NCI-H446 (cell line): ENCODE measurements at regions not wholly inside any gene's neighbourhood (a gene's known extent, or its start where the extent isn't known, plus 50 kb on each side); places are given as distances from the start of the nearest gene placed in this dataset.

Experiments used
- DNase-seq, 2 experiments: peaks; one replicate each; lab custom pipeline; 2025; lab: John Stamatoyannopoulos, UW

DNA sequence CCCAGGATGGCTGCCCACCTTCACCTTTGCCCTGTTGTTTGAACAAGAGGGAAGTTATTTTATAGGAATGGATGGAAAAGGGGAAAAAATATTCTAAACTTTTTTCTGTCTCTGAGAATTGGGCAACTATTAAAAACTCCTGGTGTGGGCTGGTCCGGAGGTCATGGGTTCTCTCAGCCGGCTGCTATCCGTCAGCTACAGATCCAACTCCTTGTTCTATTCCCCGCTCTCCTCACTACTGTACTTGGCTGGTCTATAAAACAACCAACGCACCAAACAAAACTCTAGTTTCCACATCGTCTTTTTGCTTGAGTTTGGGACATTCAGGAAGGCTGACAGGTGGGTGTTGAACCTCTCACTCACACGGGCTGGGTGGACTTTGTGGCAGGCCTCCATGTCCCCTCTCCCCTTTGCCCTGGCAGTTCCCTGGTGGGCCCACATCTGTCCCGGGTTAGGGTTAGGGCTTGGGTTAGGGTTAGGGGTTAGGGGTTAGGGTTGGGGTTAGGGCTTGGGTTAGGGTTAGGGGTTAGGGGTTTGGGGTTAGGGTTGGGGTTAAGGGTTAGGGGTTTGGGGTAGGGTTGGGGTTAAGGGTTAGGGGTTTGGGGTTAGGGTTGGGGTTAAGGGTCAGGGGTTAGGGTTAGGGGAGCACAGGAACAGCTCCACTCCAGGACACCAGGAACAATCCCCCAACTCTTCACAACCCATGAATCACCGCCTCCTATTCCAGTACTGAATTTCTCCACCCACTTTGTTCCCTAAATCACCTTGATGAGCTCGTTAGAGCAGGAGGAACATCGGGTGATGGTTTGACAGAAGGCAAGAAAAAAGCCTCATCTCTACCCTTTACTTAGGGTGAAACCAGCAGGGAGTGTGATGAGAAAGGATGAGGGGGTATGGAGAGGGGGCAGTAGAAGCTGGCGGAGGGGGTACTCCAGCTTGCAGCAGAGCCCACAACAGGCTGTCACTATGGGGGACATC is 302.1 kb upstream of the IRX4 start:
- no peak for DNase-seq

DNA sequence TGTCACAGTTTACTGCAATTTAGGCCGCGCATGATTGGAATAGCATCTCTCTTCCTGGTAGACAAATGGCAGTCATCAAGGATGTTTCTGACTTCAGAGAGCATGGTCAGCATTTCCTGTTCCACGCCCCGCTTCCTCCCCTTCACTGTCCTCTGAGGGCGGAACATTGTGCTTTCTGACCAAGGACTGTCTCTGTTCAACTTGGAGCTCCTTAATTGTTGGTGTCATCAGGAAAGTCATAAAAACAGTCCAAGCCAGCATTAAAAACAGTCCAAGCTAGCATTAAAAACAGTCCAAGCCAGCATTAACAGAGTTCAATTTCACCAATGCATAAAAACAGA is 301.3 kb upstream of the IRX4 start:
- no peak for DNase-seq

DNA sequence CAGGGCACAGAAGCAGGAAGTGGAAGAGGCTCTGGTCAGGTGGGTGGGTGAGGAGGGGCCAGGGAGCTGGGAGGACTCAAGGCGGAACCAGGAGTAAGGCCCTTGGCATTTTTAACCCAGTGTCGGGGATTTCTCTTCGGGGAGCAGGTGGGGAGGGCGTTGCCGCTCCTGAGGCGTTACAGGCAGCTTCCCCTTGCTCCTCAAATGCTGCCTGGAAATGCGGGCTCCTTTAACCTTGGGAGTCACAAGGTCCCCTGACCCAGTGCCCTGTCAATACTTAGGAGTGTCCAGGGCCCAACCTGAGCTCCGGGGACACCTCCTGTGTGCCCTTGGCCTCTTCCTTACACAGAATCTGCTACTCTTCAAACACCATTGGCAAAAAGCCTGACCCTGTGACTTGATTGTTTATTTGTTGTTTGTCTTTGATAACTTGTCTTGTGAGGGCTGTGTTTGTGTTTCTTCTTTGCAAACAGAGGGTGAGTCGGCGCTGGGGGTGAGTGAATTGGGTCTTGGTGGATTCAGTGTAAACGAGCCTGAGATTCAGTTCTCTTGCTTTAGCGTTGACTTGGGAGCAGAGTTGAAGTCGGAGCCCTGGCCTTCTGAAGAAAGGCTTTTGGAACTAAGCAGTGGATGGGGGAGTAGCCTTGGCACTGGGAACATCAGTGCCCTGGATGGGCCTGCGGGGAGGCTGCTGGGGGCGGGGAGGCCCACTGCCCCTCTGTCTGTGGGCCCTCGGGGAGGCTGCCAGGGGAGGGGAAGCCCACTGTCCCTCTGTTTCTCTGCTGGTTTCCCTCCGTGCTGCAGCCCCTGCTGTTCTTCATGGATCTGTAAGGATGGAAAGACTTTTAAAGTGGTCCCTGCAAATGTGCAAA is 300.7 kb upstream of the IRX4 start:
- DNase-seq, result no peak

DNA sequence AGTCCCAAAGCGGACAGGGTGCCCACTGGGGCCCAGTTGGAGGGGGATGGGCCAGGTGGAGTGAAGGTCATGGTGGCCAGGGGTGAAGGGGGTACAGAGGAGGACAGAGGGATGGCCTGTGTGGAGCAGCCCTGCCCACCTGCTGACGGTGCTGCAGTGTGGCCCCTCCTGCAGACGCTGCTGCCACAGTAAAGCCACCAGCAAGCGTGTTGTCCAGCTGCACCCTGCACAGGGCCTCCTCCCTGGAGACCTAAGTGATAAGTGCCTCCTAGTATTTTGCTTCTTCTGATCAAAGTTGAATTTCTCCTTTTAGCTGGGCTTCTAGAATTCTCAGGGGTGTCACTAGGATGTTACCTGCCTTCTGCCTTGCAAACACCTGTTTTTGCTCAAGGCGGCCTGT is 299.3 kb upstream of the IRX4 start:
- DNase-seq, result no peak

DNA sequence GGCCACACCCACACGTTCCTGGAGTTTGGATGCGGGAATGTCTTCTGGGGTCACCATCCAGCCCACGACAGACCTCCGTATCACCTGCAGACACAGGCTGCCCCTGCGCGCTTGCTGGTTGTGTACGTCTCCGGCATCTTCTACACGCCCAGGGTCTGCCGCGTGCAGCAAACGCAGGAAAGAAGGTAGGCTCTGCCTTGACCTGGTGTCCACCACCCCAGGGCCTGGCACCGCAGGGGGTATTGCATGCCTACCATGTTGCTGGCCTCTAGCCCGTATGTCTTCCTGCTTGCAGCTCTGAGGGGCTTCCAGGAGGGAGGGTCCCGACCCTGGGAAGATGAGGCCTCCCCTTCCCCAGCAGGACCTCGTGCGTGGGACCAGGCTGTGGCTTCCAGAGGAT is 298.8 kb upstream of the IRX4 start:
- no peak for DNase-seq

DNA sequence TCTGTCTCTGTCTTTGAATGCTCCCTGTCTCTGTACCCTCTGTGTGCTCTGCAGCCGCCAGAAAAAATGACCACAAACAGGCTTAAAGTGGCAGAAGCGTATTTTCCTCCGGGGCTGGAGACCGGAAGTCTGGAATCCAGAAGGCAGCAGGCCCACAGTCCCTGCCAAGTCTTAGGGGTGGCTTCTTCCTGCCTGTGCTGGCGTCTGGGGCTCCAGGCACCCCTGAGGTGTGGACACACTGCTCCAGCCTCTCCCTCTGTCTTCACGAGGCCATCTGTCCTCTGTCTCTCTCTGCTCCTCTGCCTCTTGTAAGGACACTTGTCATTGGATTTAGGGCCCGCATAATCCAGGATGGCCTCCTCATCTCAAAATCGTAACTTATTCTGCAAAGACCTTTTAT is 298.4 kb upstream of the IRX4 start:
- no peak for DNase-seq

DNA sequence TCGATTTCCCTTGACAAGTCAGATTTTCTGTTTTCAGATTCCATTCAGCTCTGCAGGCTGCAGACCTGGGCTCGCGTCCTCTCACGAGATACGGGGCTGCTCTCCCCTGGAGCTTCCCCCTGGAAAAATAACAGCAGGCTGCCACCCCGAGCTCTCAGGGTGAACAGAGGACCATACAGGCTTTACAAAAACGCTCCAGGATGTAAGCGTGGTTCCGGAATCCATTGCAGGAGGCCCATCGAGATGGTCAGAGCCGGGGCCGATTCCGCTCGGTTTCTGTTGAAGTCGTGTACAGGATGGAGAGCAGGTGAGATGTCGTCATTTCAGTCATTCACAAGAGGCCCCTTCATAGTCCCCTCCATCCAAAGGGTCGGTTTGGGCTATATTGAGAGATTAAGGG is 297.7 kb upstream of the IRX4 start:
- DNase-seq, result no peak

DNA sequence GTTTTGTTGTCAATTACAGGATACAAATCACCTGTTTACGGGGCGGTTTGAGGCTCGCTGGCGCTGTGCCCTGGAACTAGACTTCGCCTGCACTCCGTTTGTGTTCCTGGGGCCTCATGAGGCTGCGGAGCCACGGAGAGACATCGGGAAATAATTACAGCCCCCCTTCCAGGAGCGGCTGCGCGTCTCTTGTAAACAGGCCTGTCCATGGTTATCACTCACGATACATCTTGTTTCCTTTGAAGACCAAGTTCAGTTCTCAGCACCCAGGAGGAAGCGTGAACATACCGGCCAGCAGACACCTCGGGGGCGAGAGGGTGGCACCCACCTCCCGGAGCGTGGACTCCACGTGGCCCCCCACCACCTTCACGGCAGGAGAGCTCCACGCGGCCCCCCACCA is 297.1 kb upstream of the IRX4 start:
- DNase-seq, result no peak

DNA sequence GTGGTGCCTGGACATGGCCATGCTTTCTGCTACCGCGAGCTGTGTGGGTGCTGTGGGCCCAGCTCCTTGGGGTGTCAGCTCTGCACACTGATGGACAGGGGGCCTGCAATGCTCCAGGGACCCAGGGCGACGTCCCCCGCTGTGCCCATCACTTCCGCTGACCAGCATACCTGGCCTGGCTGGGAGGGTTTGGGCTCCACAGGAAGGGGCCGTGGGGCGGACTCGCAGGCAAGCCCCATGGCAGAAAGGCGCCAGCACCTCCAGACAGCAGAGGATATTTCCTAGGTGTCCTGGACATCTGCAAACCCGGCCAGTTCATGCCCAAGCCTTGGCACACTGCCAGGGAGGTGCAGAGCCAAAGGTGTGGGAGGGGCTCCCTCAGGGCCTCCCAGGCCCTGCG is 295.8 kb upstream of the IRX4 start:
- DNase-seq, result no peak

DNA sequence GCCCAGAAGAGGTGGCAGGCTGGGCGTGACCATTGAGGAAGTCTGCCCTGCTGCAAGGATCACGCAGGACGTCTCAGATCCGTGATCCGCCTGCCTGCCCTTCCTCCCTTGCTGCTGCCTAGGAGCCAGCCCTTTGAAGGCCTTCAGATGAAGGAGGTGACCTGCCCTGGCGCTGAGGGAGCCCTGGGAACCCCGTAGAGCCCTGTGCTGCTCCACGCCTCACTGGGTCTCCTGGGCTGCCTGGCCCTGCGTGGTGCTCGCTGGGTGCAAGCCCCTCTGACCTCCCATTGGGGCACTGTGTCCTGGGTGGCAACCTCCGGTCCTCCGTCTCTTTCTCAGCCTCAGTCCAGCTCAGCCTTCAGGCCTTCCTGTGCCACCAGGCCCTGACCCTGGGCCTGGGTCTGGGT is 295.3 kb upstream of the IRX4 start:
- DNase-seq, result no peak

DNA sequence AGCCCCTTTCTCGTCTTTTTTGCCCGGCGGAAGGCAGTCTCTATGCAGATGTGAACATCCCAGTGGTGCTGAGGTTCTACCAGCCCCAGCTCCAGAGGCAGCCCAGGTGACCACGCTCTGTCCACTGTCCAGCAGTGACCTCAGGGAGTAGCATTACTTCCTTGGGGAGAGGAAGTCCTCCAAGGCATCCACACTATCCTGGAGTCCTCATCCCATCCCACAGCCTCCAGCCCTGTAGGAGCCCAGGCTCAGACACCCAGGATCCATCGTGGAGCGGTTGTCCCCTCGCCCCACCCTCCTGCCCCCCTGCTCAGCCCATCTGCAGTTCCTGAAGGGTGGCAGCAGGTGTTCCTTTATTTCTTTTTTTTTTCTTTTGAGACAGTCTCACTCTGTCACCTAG is 294.5 kb upstream of the IRX4 start:
- no peak for DNase-seq

DNA sequence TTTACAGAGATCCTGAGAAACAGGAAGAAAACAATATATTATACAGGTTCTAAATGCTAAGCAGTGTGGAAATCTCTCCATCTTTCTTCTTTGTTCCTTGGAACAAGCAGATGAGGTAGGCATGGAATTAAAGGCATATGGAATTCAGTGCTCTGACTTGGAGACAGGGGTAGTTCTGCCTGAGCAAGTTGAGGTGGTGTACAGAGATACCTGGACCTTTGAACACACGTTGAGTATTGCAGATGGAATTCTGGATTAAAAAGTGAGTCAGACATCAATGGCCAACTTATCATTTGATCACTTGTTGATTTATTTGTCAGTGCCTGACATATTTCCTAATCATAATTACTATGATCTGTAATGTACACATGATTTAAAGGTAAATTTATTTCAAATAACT is 293.9 kb upstream of the IRX4 start:
- DNase-seq, result no peak

DNA sequence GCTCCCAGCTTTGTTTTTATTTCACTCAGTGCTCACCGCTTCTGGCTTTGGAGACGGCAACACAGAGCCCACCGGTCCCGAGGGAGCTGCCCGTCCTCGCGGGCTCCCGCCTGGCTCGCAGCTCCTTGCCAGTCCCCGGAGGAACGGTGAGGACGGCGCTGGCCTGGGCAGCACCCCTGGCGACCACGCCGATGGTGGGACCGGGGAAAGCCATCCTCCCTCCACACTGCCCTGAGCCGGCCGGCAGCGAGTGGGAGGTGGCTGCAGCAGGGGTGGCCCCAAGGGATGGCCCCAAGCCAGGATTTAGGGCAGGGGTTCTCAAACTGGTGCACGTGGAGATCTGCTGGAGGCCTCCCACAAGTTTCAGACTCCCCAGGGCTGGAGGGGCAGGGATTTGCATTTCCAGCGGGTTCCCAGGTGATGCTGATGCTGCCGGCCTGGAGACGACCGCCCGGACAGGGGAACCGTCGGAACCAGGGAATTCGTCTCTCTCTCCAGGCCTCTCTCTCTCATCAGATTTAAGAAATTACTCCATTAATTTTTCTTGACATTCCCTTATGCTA is 293.2 kb upstream of the IRX4 start:
- no peak for DNase-seq

DNA sequence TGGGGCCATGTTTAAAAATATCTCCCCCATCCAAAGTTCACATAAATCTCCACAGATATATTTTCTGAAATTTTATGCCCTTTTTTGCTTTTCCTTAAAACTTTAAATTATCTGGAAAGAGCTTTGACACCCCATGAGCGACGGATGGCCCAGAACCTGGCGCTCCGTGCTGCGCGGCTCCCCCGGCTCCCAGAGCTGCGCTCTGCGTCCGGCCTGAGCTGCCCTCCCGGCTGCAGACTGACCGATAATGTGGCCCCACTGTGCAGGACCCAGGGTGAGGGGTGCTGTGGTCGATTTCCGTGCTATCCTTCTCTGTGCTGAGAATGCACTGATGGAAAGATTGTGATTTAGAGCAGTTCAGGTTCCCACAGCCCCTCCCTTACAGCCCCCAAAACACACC is 292.3 kb upstream of the IRX4 start:
- DNase-seq, result no peak

DNA sequence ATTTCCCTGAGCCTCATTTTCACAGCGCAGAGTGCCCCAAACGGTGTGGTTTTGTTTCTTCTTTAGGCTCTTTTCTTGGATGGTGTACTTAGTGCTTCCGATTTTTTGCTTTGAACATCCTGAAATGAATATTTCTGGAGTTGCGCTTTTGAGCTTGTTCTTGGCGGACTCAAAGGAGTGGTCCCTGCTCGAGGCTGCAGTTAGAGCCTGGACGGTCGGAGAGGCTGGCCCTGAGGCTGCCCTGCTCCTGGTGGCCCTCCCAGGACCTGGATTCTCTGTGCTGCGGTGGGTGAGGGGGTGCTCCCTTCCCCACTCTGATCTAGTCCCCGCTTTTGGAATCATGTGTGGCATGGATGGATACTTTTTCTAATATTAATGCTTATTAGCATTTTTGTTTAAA is 291.8 kb upstream of the IRX4 start:
- no peak for DNase-seq

DNA sequence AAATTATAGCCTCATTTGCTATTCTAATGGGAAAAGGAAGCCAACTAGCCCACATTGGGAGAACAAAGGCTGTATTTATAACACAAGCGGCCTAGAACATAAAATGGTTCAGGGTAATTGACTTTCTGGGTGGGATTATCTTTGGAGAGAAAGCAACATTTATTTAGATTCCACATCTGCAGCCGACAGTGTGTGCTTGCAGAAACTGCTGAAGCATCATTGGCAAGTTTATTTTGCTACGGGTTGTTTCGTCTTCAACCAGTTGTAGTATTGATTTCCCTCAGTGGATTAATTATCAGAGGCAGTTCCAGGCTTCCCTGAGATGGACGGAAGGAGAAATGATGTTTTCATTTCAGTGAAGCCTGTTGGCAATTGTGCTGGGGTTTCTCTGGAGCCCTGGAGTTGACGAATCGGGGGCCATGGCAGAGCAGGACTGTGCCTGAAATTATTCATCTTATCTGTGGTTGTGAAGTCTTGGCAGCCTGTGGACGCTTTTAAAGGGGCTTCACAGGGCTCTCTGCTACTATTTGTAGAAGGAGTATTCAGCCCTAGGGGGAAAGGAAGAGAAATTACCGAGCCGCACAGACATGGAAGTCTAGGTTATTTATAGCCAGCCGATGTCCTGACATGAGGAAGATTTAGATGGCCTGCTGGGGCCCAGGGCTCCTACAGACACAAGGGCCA is 290.6 kb upstream of the IRX4 start:
- DNase-seq, result no peak

DNA sequence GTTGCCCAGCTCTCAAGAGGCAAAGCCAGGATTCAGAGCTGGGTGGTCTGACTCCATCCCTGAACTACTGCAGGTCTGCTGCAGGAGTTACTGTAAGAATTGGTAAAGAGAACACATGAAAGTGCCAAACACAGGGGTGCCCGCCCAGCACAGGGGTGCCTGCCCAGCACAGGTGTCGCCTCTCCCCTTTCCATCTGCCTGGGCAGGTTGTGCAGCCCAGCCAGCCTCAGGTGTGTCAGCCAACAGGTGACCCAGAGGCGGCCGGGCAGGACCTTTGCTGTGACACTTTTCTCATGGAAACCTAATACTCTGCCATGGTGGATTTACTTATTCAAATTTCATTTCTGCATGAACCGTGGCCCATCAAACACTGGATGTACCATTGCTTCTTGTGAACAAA is 289.7 kb upstream of the IRX4 start:
- no peak for DNase-seq

DNA sequence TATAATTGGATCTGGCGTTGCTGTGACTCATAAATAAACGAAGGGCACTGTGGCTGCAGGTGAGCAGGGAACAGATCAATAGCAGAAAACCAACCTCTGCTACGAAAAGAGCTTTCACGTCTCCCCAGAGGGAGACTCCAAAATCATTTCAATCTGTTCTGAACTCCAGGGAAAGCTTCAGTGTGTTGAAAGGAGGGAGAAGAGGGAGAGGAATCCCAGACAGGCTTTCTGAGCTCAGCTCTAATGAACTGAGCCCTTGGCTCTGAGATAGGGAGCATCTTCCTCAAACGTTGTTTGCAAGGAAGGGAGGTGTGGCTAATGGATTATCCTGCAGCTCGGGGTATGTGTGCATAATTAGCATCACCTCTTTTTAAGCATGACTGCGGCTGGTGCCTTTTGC is 288.0 kb upstream of the IRX4 start:
- no peak for DNase-seq

DNA sequence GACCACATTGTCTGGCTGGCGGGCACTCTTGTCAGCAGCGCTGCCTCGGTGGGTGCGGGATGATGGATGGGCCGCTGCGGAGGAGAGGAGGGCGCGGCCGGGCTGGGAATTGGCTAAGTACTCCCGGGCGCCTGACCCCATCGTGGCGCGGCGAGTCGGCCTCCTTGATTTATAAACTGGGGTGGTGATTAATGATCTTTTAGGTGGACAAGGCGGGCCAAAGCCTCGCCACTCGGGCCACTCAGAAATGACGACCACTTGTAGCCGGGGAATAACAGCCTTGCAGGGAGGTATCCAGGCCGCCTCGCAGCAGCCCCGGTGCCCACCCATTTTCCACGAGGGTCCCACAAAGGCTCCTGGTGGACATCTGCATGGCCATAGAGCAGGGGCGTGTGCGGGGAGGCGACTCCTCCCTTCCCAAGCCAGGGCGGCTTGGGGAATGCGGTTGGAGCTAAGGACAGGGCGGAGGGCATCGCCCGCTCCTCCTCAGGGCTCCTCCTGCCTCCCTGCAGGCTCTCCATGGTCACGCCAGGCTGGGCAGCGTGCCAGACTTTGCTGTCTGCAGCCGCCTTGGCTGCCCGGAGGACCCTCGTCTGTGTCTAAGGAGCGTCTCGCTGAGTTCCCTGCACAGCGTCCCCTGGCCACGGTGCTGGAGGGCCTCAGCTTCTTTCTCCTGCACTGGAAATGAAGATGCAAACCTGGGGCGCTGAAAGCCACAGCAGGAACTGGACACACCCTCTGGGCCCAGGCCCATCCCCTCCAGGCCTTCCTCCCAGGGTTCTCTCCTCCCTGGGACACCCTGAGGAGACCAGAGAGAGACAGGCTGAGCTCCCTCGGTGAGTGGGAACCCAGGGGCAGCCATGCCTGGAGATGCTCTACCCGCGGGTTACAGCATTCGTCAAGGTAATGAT is 287.4 kb upstream of the IRX4 start:
- DNase-seq, result no peak

DNA sequence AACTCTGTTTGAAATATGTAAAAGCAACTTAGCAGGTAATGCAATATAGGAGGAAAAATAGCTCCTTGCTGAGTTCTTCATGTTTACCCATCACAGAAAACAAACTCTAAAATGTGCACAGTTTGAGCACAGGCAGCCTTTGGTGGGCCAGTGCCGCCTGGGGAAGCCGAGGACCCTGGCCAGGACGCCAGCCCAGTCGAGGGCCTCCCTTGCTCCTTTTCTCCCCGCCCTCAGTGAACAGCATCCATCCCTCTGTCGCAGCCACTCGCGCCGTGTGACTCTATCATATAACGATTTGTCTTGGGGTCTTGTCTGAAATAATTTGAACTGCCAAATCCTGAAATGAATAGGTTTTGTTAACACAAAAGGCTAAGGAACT is 286.7 kb upstream of the IRX4 start:
- no peak for DNase-seq
